Liver (tissue), 8 donors: ENCODE measurements at regions not wholly inside any gene's neighbourhood (a gene's known extent, or its start where the extent isn't known, plus 50 kb on each side); places are given as distances from the start of the nearest gene placed in this dataset.

ENCODE experiments used
- DNase-seq: peaks from one replicate; pipeline ENCODE4 v3.0.0-alpha.2; 2017; ENCODE audit warnings: low spot score
- H3K27ac ChIP-seq, 2 donors: one replicate each; pipeline ENCODE4 v1.7.0; 2013; ENCODE audit warnings: inconsistent platforms in 2 of 2, low read length in 2 of 2, control low read depth in 1 of 2, low read depth in 1 of 2, mild to moderate bottlenecking in 1 of 2
- H3K27me3 ChIP-seq, 4 donors: one replicate each; pipeline versions ENCODE4 v1.6.1 to v1.7.0; 2013; ENCODE audit warnings: low read length in 3 of 4, inconsistent platforms in 1 of 4, mild to moderate bottlenecking in 1 of 4, moderate library complexity in 1 of 4; ENCODE audit not compliant: control insufficient read depth in 4 of 4, insufficient read depth in 4 of 4
- H3K36me3 ChIP-seq, 4 donors: one replicate each; pipeline versions ENCODE4 v1.6.1 to v1.7.0; 2013; ENCODE audit warnings: low read length in 3 of 4, mild to moderate bottlenecking in 3 of 4, low read depth in 1 of 4, moderate library complexity in 1 of 4; ENCODE audit not compliant: control insufficient read depth in 4 of 4, insufficient read depth in 3 of 4
- H3K4me1 ChIP-seq, 4 donors: one replicate each; pipeline versions ENCODE4 v1.6.1 to v1.7.0; 2013; ENCODE audit warnings: low read length in 3 of 4, mild to moderate bottlenecking in 3 of 4, moderate library complexity in 1 of 4; ENCODE audit not compliant: control insufficient read depth in 4 of 4, insufficient read depth in 4 of 4
- H3K4me3 ChIP-seq, 3 donors: one replicate each; pipeline versions ENCODE4 v1.6.1 to v1.7.0; 2013; ENCODE audit warnings: low read length in 3 of 3, control low read depth in 1 of 3, low read depth in 1 of 3, mild to moderate bottlenecking in 1 of 3
- H3K9ac ChIP-seq, 2 donors: one replicate each; pipeline ENCODE4 v1.7.0; 2013; ENCODE audit warnings: low read length in 2 of 2, mild to moderate bottlenecking in 2 of 2, moderate library complexity in 2 of 2, control low read depth in 1 of 2, low read depth in 1 of 2
- H3K9me3 ChIP-seq, 4 donors: one replicate each; pipeline versions ENCODE4 v1.6.1 to v1.7.0; 2013; ENCODE audit warnings: low read length in 3 of 4; ENCODE audit not compliant: control insufficient read depth in 4 of 4
- EGR1 ChIP-seq, 2 donors: IDR thresholded peaks; 2 replicates each; pipeline ENCODE4 v1.6.1; 2016 to 2018; ENCODE audit warnings: antibody characterized with exemption in 2 of 2, low read depth in 2 of 2
- FOXA1 ChIP-seq: IDR thresholded peaks from 2 replicates; pipeline ENCODE4 v1.6.1; 2016; ENCODE audit warnings: antibody characterized with exemption
- FOXA2 ChIP-seq: IDR thresholded peaks from 2 replicates; pipeline ENCODE4 v1.6.1; 2016; ENCODE audit warnings: antibody characterized with exemption
- GABPA ChIP-seq, 2 donors: IDR thresholded peaks in 1 of 2; conservative IDR thresholded peaks in 1 of 2; 2 replicates each; pipeline ENCODE4 v1.6.1; 2016; ENCODE audit warnings: antibody characterized with exemption in 2 of 2, mild to moderate bottlenecking in 1 of 2, moderate library complexity in 1 of 2
- HNF4A ChIP-seq, 2 donors: conservative IDR thresholded peaks; 2 replicates each; pipeline ENCODE4 v1.6.1; 2016; ENCODE audit warnings: antibody characterized with exemption in 2 of 2, mild to moderate bottlenecking in 2 of 2
- HNF4G ChIP-seq: IDR thresholded peaks from 2 replicates; pipeline ENCODE4 v1.6.1; 2016; ENCODE audit warnings: antibody characterized with exemption
- JUND ChIP-seq, 2 donors: IDR thresholded peaks; 2 replicates each; pipeline ENCODE4 v1.6.1; 2016; ENCODE audit warnings: antibody characterized with exemption in 2 of 2
- NR2F2 ChIP-seq: IDR thresholded peaks from 2 replicates; pipeline ENCODE4 v1.6.1; 2016; ENCODE audit warnings: antibody characterized with exemption
- RAD21 ChIP-seq, 2 donors: IDR thresholded peaks; 2 replicates each; pipeline ENCODE4 v1.6.1; 2016; ENCODE audit warnings: antibody characterized with exemption in 2 of 2, mild to moderate bottlenecking in 2 of 2
- RXRA ChIP-seq, 2 donors: IDR thresholded peaks; 2 replicates each; pipeline ENCODE4 v1.6.1; 2017 to 2018; ENCODE audit warnings: antibody characterized with exemption in 2 of 2, mild to moderate bottlenecking in 1 of 2
- SP1 ChIP-seq: IDR thresholded peaks from 2 replicates; pipeline ENCODE4 v1.6.1; 2018; ENCODE audit warnings: antibody characterized with exemption, mild to moderate bottlenecking
- TAF1 ChIP-seq: conservative IDR thresholded peaks from 2 replicates; pipeline ENCODE4 v1.6.1; 2016; ENCODE audit warnings: antibody characterized with exemption, mild to moderate bottlenecking
- YY1 ChIP-seq: IDR thresholded peaks from 2 replicates; pipeline ENCODE4 v1.6.1; 2016; ENCODE audit warnings: antibody characterized with exemption, mild to moderate bottlenecking
- WGBS: extraction: QIAGEN DNeasy Blood & Tissue Kit; methylation state at CpG from one replicate; pipeline ENCODE4 v1.1.7; 2013; 5-methylcytosine and 5-hydroxymethylcytosine counted together
- TF ChIP-seq, protein P1 (sequence below): IDR thresholded peaks from 2 replicates; pipeline ENCODE4 v1.6.1; 2016; ENCODE audit warnings: antibody characterized with exemption
- TF ChIP-seq, protein P2 (sequence below): IDR thresholded peaks from 2 replicates; pipeline ENCODE4 v1.6.1; 2016; ENCODE audit warnings: antibody characterized with exemption
- TF ChIP-seq, protein P3 (sequence below): IDR thresholded peaks from 2 replicates; pipeline ENCODE4 v1.6.1; 2016; ENCODE audit warnings: antibody characterized with exemption, mild to moderate bottlenecking
- TF ChIP-seq, protein P4 (sequence below): IDR thresholded peaks from 2 replicates; pipeline ENCODE4 v1.6.1; 2016; ENCODE audit warnings: antibody characterized with exemption
- TF ChIP-seq, protein P5 (sequence below): fragments of 150-350 bp; IDR thresholded peaks from 2 replicates; pipeline ENCODE4 v1.5.1; 2017; ENCODE audit warnings: improper control_type of control experiment, low read depth, low read length; ENCODE audit not compliant: missing input control
- donor health status: healthy.
- donor health status: healthy.
- donor health status: healthy.
- donor health status: healthy.
- donor health status: healthy.

DNA sequence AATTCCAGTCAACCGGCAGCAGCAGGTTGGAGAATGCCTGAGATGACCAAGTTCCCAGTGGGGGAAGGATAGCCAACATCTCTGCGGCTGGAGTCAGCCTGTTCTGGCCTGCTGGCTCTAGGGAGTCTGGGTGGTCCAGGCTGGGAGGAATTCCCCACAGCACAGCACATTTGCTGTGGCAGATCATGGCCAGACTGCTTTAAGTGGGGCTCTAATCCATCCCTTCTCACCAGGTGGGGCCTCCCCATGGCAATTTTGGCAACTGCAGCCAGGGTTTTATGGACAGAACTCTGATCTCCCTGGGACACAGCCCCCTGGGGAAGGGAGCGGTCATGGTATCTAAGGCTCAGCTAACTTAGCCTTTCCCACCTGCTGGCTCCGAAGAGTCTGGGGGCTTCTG is 226.1 kb downstream of the DTWD2 start:
- H3K27me3 ChIP-seq = no peaks in the 10 kb centered on the region
- 94% methylated on average over 4 of the region's 4 CpGs for WGBS
- H3K4me3 ChIP-seq = no peak overlapping the region
- no peaks in the 10 kb centered on the region for H3K36me3 ChIP-seq
- TF ChIP-seq, protein P1, sequence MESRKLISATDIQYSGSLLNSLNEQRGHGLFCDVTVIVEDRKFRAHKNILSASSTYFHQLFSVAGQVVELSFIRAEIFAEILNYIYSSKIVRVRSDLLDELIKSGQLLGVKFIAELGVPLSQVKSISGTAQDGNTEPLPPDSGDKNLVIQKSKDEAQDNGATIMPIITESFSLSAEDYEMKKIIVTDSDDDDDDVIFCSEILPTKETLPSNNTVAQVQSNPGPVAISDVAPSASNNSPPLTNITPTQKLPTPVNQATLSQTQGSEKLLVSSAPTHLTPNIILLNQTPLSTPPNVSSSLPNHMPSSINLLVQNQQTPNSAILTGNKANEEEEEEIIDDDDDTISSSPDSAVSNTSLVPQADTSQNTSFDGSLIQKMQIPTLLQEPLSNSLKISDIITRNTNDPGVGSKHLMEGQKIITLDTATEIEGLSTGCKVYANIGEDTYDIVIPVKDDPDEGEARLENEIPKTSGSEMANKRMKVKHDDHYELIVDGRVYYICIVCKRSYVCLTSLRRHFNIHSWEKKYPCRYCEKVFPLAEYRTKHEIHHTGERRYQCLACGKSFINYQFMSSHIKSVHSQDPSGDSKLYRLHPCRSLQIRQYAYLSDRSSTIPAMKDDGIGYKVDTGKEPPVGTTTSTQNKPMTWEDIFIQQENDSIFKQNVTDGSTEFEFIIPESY = no peak
- TF ChIP-seq, protein P2, sequence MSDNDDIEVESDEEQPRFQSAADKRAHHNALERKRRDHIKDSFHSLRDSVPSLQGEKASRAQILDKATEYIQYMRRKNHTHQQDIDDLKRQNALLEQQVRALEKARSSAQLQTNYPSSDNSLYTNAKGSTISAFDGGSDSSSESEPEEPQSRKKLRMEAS = no peak
- TF ChIP-seq TAF1 (no peak), EGR1 (IDR thresholded peaks at IDR 0.05; ENCODE audit: low read depth in 2 of 2) (no peak), SP1 (no peak), HNF4A (conservative IDR thresholded peaks at IDR 0.05) (no peak), NR2F2 (no peak), YY1 (no peak), RAD21 (IDR thresholded peaks at IDR 0.05) (no peak), JUND (IDR thresholded peaks at IDR 0.05) (no peak), FOXA1 (no peak), HNF4G (no peak), FOXA2 (no peak), RXRA (IDR thresholded peaks at IDR 0.05) (no peak), GABPA (IDR thresholded peaks at IDR 0.05 in 1 of 2, conservative IDR thresholded peaks at IDR 0.05 in 1 of 2) (no peak)
- TF ChIP-seq, protein P3, sequence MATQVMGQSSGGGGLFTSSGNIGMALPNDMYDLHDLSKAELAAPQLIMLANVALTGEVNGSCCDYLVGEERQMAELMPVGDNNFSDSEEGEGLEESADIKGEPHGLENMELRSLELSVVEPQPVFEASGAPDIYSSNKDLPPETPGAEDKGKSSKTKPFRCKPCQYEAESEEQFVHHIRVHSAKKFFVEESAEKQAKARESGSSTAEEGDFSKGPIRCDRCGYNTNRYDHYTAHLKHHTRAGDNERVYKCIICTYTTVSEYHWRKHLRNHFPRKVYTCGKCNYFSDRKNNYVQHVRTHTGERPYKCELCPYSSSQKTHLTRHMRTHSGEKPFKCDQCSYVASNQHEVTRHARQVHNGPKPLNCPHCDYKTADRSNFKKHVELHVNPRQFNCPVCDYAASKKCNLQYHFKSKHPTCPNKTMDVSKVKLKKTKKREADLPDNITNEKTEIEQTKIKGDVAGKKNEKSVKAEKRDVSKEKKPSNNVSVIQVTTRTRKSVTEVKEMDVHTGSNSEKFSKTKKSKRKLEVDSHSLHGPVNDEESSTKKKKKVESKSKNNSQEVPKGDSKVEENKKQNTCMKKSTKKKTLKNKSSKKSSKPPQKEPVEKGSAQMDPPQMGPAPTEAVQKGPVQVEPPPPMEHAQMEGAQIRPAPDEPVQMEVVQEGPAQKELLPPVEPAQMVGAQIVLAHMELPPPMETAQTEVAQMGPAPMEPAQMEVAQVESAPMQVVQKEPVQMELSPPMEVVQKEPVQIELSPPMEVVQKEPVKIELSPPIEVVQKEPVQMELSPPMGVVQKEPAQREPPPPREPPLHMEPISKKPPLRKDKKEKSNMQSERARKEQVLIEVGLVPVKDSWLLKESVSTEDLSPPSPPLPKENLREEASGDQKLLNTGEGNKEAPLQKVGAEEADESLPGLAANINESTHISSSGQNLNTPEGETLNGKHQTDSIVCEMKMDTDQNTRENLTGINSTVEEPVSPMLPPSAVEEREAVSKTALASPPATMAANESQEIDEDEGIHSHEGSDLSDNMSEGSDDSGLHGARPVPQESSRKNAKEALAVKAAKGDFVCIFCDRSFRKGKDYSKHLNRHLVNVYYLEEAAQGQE = no peak
- TF ChIP-seq, protein P4, sequence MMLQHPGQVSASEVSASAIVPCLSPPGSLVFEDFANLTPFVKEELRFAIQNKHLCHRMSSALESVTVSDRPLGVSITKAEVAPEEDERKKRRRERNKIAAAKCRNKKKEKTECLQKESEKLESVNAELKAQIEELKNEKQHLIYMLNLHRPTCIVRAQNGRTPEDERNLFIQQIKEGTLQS = no peak
- TF ChIP-seq, protein P5, sequence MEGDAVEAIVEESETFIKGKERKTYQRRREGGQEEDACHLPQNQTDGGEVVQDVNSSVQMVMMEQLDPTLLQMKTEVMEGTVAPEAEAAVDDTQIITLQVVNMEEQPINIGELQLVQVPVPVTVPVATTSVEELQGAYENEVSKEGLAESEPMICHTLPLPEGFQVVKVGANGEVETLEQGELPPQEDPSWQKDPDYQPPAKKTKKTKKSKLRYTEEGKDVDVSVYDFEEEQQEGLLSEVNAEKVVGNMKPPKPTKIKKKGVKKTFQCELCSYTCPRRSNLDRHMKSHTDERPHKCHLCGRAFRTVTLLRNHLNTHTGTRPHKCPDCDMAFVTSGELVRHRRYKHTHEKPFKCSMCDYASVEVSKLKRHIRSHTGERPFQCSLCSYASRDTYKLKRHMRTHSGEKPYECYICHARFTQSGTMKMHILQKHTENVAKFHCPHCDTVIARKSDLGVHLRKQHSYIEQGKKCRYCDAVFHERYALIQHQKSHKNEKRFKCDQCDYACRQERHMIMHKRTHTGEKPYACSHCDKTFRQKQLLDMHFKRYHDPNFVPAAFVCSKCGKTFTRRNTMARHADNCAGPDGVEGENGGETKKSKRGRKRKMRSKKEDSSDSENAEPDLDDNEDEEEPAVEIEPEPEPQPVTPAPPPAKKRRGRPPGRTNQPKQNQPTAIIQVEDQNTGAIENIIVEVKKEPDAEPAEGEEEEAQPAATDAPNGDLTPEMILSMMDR = no peak
- no peak for DNase-seq
- H3K4me1 ChIP-seq = no peaks in the 10 kb centered on the region
- H3K9ac ChIP-seq = no peak overlapping the region
- no peak overlapping the region for H3K27ac ChIP-seq
- no peaks in the 10 kb centered on the region for H3K9me3 ChIP-seq

DNA sequence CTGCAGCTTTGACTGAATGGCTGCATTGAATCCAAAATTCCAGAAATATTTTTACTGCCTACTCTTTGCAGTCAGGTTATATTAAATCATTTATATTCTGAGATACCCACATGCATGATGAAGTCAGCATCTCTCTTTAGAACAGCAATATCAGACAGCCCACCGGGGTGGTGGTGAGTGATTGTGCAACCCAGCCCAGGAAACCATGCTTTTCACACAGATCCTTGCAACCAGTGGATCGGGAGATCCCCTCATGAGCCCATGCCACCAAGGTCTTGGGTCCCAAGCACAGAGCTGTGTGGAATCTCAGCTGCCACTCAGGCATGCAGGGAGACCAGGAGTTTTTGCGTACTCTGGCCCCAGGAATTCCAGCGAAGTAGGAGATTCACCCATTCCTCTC is 226.5 kb downstream of the DTWD2 start:
- no peak overlapping the region for H3K9ac ChIP-seq
- no peak overlapping the region for H3K4me3 ChIP-seq
- H3K36me3 ChIP-seq = no peaks in the 10 kb centered on the region
- H3K27ac ChIP-seq = no peak overlapping the region
- H3K9me3 ChIP-seq = no peaks in the 10 kb centered on the region
- WGBS = 92% methylated on average over 4 of the region's 4 CpGs
- H3K27me3 ChIP-seq = no peaks in the 10 kb centered on the region
- DNase-seq = no peak
- no peak for TF ChIP-seq YY1
- no peaks in the 10 kb centered on the region for H3K4me1 ChIP-seq
